Erythroblast (primary cell): ENCODE measurements at regions not wholly inside any gene's neighbourhood (a gene's known extent, or its start where the extent isn't known, plus 50 kb on each side); places are given as distances from the start of the nearest gene placed in this dataset.

Experiments
- GATA1 ChIP-seq: IDR thresholded peaks from 2 replicates; pipeline ENCODE4 v1.6.1; 2011; ENCODE audit warnings: low read depth, mild to moderate bottlenecking, control low read depth, low read length, moderate library complexity
- POLR2A ChIP-seq: IDR thresholded peaks from 2 replicates; pipeline ENCODE4 v1.6.1; 2011; ENCODE audit warnings: mild to moderate bottlenecking, low read length

DNA sequence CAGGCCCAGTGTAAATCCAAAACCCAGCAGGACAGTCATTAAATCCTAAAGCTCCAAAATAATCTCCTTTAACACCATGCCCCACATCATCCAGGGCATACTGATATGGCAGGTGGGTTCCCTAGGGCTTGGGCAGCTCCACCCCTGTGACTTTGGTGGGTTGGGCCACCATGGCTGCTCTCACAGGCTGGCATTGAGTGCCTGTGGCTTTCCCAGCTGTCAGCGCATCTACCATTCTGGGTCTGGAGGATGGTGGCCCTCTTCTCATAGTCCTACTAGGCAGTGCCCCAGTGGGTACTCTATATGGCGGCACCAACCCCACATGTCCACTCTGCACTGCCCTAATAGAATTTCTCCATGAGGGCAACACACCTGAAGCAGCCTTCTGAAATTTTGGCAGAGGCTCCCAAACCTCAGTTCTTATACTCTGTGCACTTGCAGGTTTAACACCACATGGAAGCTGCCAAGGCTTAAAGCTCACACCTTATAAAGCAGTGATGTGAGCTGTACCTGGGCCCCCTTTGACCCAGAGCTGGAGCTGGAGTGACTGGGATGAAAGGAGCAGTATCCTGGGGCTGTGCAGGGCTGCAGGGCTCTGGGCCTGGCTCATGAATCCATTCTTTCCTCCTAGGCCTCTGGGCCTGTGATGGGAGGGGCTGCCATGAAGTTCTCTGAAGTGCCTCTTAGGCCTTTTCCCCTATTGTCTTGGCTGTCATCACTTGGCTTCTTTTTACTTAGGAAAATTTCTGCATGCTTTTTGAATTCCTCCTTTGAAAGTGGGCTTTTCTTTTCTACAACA, 765.5 kb upstream of the EPHA7 start:
- no peak for TF ChIP-seq POLR2A
- TF ChIP-seq GATA1 = no peak
